Testis (tissue), 2 donors: ENCODE measurements at regions not wholly inside any gene's neighbourhood (a gene's known extent, or its start where the extent isn't known, plus 50 kb on each side); places are given as distances from the start of the nearest gene placed in this dataset.

ENCODE experiments used
- DNase-seq: peaks from one replicate; pipeline ENCODE4 v3.0.0-alpha.2; 2019
- H3K27ac ChIP-seq, 2 donors: fragments of 200-600 bp; sonication (generic); one replicate each; pipeline ENCODE4 v1.5.1; 2019
- H3K27me3 ChIP-seq: fragments of 200-600 bp; sonication (generic); one replicate; pipeline ENCODE4 v1.5.1; 2019
- H3K36me3 ChIP-seq: fragments of 200-600 bp; sonication (generic); one replicate; pipeline ENCODE4 v1.5.1; 2017; ENCODE audit warnings: low read depth; ENCODE audit errors: missing control alignments
- H3K4me1 ChIP-seq: fragments of 200-600 bp; sonication (generic); one replicate; pipeline ENCODE4 v1.5.1; 2019
- H3K4me3 ChIP-seq, 2 donors: fragments of 200-600 bp; sonication (generic); one replicate each; pipeline ENCODE4 v1.5.1; 2017 to 2019
- H3K9me3 ChIP-seq: fragments of 200-600 bp; sonication (generic); one replicate; pipeline ENCODE4 v1.5.1; 2017
- CTCF ChIP-seq, 3 experiments: fragments of 450-650 bp in 2 of 3; fragments of 200-600 bp in 1 of 3; sonication (generic) in 1 of 3; IDR thresholded peaks; one replicate each; pipeline ENCODE4 v1.5.1; 2016 to 2019; ENCODE audit warnings: antibody characterized with exemption in 3 of 3, mild to moderate bottlenecking in 2 of 3, moderate library complexity in 1 of 3
- POLR2A ChIP-seq: fragments of 450-650 bp; IDR thresholded peaks from one replicate; pipeline ENCODE4 v1.6.1; 2017; ENCODE audit warnings: antibody characterized with exemption, mild to moderate bottlenecking, moderate library complexity
- WGBS, 2 donors: methylation state at CpG; one replicate each; pipeline ENCODE4 v1.1.5; 2018; 5-methylcytosine and 5-hydroxymethylcytosine counted together
- intact Hi-C: fragments of 100-400 bp; cut with DNase I; formaldehyde crosslinking; loops from one replicate; pipeline ENCODE4 v1.15.1; 2023; ENCODE audit warnings: low total_unique reads

- Histone ChIP-seq H3K4me3 (no peak overlapping the region), H3K9me3 (no peaks in the 10 kb centered on the region), H3K27ac (no peak overlapping the region), H3K36me3 (no peaks in the 10 kb centered on the region), H3K4me1 (no peaks in the 10 kb centered on the region), H3K27me3 (no peaks in the 10 kb centered on the region)
- intact Hi-C loops: no loop called here
- TF ChIP-seq POLR2A (no peak), CTCF (IDR thresholded peaks at IDR 0.05) (no peak)
- WGBS, 2 donors: 90 to 93% methylated on average over 7 of the region's 7 CpGs
- no peak for DNase-seq
Observed at GRCh38 chr13:99903140-99903539, 68.4 kb downstream of the ZIC5 start.

GRCh38 chr13:99902657-99903056 is 68.9 kb downstream of the ZIC5 start:
- Histone ChIP-seq H3K27me3 (no peaks in the 10 kb centered on the region), H3K27ac (no peak overlapping the region), H3K4me1 (no peaks in the 10 kb centered on the region), H3K9me3 (no peaks in the 10 kb centered on the region), H3K4me3 (no peak overlapping the region), H3K36me3 (no peaks in the 10 kb centered on the region)
- intact Hi-C loops: no loop called here
- no peak for DNase-seq
- TF ChIP-seq CTCF (IDR thresholded peaks at IDR 0.05) (no peak), POLR2A (no peak)
- 78 to 90% methylated on average over 4 of the region's 4 CpGs for WGBS, 2 donors

- TF ChIP-seq POLR2A (no peak), CTCF (IDR thresholded peaks at IDR 0.05) (no peak)
- DNase-seq: no peak
- H3K27ac ChIP-seq: no peak overlapping the region
- no peaks in the 10 kb centered on the region for H3K36me3 ChIP-seq
- H3K27me3 ChIP-seq: no peaks in the 10 kb centered on the region
- 76 to 78% methylated on average over 8 of the region's 8 CpGs for WGBS, 2 donors
- no peak overlapping the region for H3K4me3 ChIP-seq
- H3K4me1 ChIP-seq: no peaks in the 10 kb centered on the region
- no peaks in the 10 kb centered on the region for H3K9me3 ChIP-seq
- intact Hi-C loops: no loop called here
Observed at GRCh38 chr13:99900960-99901359, 70.6 kb downstream of the ZIC5 start.

GRCh38 chr13:99898421-99898820 is 73.1 kb downstream of the ZIC5 start:
- H3K27me3 ChIP-seq: no peaks in the 10 kb centered on the region
- intact Hi-C loops: no loop called here
- no peak for DNase-seq
- TF ChIP-seq CTCF (IDR thresholded peaks at IDR 0.05) (no peak), POLR2A (no peak)
- H3K4me3 ChIP-seq: no peak overlapping the region
- H3K9me3 ChIP-seq: no peaks in the 10 kb centered on the region
- H3K36me3 ChIP-seq: no peaks in the 10 kb centered on the region
- no peak overlapping the region for H3K27ac ChIP-seq
- H3K4me1 ChIP-seq: peaks cover 9% of the 10 kb centered on the region
- WGBS, 2 donors: 81 to 89% methylated on average over 6 to 7 of the region's 7 CpGs

GRCh38 chr13:99897076-99897440 is 74.5 kb downstream of the ZIC5 start:
- peaks cover 9% of the 10 kb centered on the region for H3K4me1 ChIP-seq
- no peaks in the 10 kb centered on the region for H3K27me3 ChIP-seq
- H3K27ac ChIP-seq: no peak overlapping the region
- no peak overlapping the region for H3K4me3 ChIP-seq
- DNase-seq: no peak
- H3K36me3 ChIP-seq: no peaks in the 10 kb centered on the region
- intact Hi-C loops: no loop called here
- 74 to 77% methylated on average over 7 of the region's 7 CpGs for WGBS, 2 donors
- TF ChIP-seq CTCF (IDR thresholded peaks at IDR 0.05) (no peak), POLR2A (no peak)
- H3K9me3 ChIP-seq: no peaks in the 10 kb centered on the region
